ENCODE measurements at regions not wholly inside any gene's neighbourhood (a gene's known extent, or its start where the extent isn't known, plus 50 kb on each side); places are given as distances from the start of the nearest gene placed in this dataset.

DNA sequence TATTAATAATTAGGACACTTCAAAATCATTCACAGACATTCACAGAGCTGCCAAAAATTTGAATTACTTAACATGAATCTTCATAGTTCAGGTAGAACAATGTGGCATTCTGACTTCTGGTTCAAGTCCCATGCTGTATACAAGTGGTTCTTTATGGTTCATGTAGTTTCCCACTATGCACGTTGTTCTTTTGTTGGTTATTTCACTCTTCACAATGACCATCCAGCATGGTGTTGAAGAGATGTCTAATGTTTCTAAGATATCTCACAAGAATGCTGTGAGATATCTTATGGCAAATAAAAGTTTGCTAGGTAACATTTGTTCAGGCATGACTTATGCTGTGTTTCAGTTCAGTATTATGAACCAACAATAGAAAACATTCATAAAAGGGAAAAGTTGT lies 88.2 kb upstream of the SLITRK6 start:
- DNase-seq (ENCODE audit: low spot score): no peak
- no peak overlapping the region for H2AFZ ChIP-seq (ENCODE audit: low read length)
- no peak overlapping the region for H3K4me2 ChIP-seq (ENCODE audit: low read length)
- no peaks in the 10 kb centered on the region for H3K4me1 ChIP-seq (ENCODE audit: insufficient read depth, low read length, poor library complexity, severe bottlenecking)
- H3K4me3 ChIP-seq (ENCODE audit: low read depth, low read length, poor library complexity, severe bottlenecking): no peak overlapping the region
- no peaks in the 10 kb centered on the region; the same call in 1 of the 2 replicates for H3K9me2 ChIP-seq (ENCODE audit: insufficient read depth, low read length)
- no peaks in the 10 kb centered on the region for H3K9me3 ChIP-seq (ENCODE audit: low read length)
- CTCF ChIA-PET (ENCODE audit: unreplicated experiment): no interaction called here
- no peaks in the 10 kb centered on the region for H3K79me2 ChIP-seq (ENCODE audit: insufficient read depth, low read depth, low read length)
- TF ChIP-seq EZH2phosphoT487 (IDR thresholded peaks at IDR 0.05; ENCODE audit: borderline replicate concordance, low read depth, low read length): no peak
- TF ChIP-seq, protein P1, sequence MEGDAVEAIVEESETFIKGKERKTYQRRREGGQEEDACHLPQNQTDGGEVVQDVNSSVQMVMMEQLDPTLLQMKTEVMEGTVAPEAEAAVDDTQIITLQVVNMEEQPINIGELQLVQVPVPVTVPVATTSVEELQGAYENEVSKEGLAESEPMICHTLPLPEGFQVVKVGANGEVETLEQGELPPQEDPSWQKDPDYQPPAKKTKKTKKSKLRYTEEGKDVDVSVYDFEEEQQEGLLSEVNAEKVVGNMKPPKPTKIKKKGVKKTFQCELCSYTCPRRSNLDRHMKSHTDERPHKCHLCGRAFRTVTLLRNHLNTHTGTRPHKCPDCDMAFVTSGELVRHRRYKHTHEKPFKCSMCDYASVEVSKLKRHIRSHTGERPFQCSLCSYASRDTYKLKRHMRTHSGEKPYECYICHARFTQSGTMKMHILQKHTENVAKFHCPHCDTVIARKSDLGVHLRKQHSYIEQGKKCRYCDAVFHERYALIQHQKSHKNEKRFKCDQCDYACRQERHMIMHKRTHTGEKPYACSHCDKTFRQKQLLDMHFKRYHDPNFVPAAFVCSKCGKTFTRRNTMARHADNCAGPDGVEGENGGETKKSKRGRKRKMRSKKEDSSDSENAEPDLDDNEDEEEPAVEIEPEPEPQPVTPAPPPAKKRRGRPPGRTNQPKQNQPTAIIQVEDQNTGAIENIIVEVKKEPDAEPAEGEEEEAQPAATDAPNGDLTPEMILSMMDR (conservative IDR thresholded peaks at IDR 0.05; ENCODE audit: low read length): no peak
- H4K20me1 ChIP-seq (ENCODE audit: insufficient read depth, low read length): no peaks in the 10 kb centered on the region; the same call in 1 of the 2 replicates
- H3K27ac ChIP-seq (ENCODE audit: low read depth, low read length, poor library complexity, severe bottlenecking): no peak overlapping the region
- no TSS peak for BruUV-seq (replicated peaks)
- H3K36me3 ChIP-seq (ENCODE audit: insufficient read depth, low read length): no peaks in the 10 kb centered on the region
- POLR2A ChIA-PET: interaction anchor here (1.2 kb wide), 1 partner anchor 33 kb away, joined by 3 read pairs; no protein-coding TSS in a partner anchor
- intact Hi-C loops (cut with micrococcal nuclease; ENCODE audit: unreplicated experiment): no loop called here

DNA sequence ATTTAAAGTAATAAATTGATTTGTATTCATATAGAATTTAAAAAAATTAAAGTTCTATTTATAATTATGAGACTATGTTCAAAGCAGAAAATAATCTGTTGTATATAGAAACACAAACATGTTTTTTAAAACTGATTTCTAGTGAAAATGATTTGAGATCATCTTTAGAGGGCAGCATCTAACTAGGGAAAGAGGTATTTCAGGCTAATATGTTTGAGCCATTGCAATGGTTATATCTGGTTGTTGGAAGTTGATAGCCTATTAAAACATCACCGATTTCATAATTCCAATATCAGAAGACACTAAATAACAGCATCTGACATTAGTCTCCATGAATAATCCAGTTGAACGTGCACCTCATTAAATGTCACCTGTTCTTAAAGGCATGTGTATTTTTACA lies 79.8 kb upstream of the SLITRK6 start:
- BruUV-seq (replicated peaks): no TSS peak

DNA sequence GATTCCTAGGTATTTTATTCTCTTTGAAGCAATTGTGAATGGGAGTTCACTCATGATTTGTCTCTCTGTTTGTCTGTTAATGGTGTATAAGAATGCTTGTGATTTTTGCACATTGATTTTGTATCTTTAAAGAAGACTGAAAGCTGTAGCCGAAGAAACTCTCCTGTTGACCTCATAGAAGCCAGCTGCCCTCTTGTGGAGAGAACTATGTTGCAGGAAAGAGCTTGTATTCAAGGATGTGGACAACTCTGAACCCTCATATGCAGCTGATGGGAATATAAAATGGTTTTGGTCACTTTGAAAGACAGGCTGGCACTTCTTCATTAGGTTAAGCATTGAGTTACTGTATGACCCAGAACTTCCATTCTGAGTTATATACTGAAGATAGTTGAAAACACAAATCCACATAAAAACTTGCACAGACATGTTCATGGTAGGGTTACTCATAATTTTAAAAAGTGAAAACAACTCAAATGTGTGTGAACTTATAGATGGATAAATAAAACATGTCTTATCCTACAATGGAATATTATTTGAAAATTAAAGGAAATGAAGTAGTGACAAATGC lies 65.8 kb upstream of the SLITRK6 start:
- BruUV-seq (replicated peaks): no TSS peak
- POLR2A ChIA-PET: interaction anchor here (0.6 to 0.7 kb wide), 2 partner anchors 488 to 1679 kb away, joined by 3 to 10 read pairs; no protein-coding TSS in a partner anchor
- peak; percentile 10 for DNase-seq (ENCODE audit: low spot score)
- TF ChIP-seq, protein P1 (conservative IDR thresholded peaks at IDR 0.05; ENCODE audit: low read length): peak; percentile 65
- TF ChIP-seq EZH2phosphoT487 (IDR thresholded peaks at IDR 0.05; ENCODE audit: borderline replicate concordance, low read depth, low read length): no peak
- Histone ChIP-seq H3K36me3 (ENCODE audit: insufficient read depth, low read length) (no peaks in the 10 kb centered on the region), H3K79me2 (ENCODE audit: insufficient read depth, low read depth, low read length) (no peaks in the 10 kb centered on the region), H3K4me3 (ENCODE audit: low read depth, low read length, poor library complexity, severe bottlenecking) (no peak overlapping the region), H4K20me1 (ENCODE audit: insufficient read depth, low read length) (no peaks in the 10 kb centered on the region), H3K27ac (ENCODE audit: low read depth, low read length, poor library complexity, severe bottlenecking) (no peak overlapping the region), H3K9me2 (ENCODE audit: insufficient read depth, low read length) (no peaks in the 10 kb centered on the region), H3K9me3 (ENCODE audit: low read length) (no peaks in the 10 kb centered on the region), H3K4me2 (ENCODE audit: low read length) (no peak overlapping the region), H3K4me1 (ENCODE audit: insufficient read depth, low read length, poor library complexity, severe bottlenecking) (no peaks in the 10 kb centered on the region), H2AFZ (ENCODE audit: low read length) (no peak overlapping the region)
- intact Hi-C loops (cut with micrococcal nuclease; ENCODE audit: unreplicated experiment): no loop called here
- CTCF ChIA-PET (ENCODE audit: unreplicated experiment): no interaction called here

More for the DNA sequence above, 79.8 kb upstream of the SLITRK6 start:
- Histone ChIP-seq H3K9me2 (ENCODE audit: insufficient read depth, low read length) (no peaks in the 10 kb centered on the region; the same call in 1 of the 2 replicates), H3K79me2 (ENCODE audit: insufficient read depth, low read depth, low read length) (no peaks in the 10 kb centered on the region), H3K4me2 (ENCODE audit: low read length) (no peak overlapping the region), H3K36me3 (ENCODE audit: insufficient read depth, low read length) (no peaks in the 10 kb centered on the region), H3K9me3 (ENCODE audit: low read length) (no peaks in the 10 kb centered on the region), H3K27ac (ENCODE audit: low read depth, low read length, poor library complexity, severe bottlenecking) (no peak overlapping the region), H3K4me1 (ENCODE audit: insufficient read depth, low read length, poor library complexity, severe bottlenecking) (no peaks in the 10 kb centered on the region), H4K20me1 (ENCODE audit: insufficient read depth, low read length) (no peaks in the 10 kb centered on the region), H2AFZ (ENCODE audit: low read length) (no peak overlapping the region), H3K4me3 (ENCODE audit: low read depth, low read length, poor library complexity, severe bottlenecking) (no peak overlapping the region)
- no peak for DNase-seq (ENCODE audit: low spot score)
- CTCF ChIA-PET (ENCODE audit: unreplicated experiment): no interaction called here
- intact Hi-C loops (cut with micrococcal nuclease; ENCODE audit: unreplicated experiment): no loop called here
- POLR2A ChIA-PET: interaction anchor here (0.6 to 1.6 kb wide), 2 partner anchors 11 to 1131 kb away, joined by 4 read pairs; no protein-coding TSS in a partner anchor
- no peak for TF ChIP-seq EZH2phosphoT487 (IDR thresholded peaks at IDR 0.05; ENCODE audit: borderline replicate concordance, low read depth, low read length)
- TF ChIP-seq, protein P1 (conservative IDR thresholded peaks at IDR 0.05; ENCODE audit: low read length): no peak

All from OCI-LY7 (cell line).